Glomerular visceral epithelial cell (primary cell): ENCODE measurements at regions not wholly inside any gene's neighbourhood (a gene's known extent, or its start where the extent isn't known, plus 50 kb on each side); places are given as distances from the start of the nearest gene placed in this dataset.
"Not testable (repeated sequence)": the region's sequence is repeated elsewhere in the genome, so short reads cannot be mapped to it uniquely, and the experiment has no call there.

ENCODE experiments used
- DNase-seq: peaks from one replicate; pipeline ENCODE4 v3.0.0-alpha.2; 2016; ENCODE audit errors: extremely low spot score

DNA sequence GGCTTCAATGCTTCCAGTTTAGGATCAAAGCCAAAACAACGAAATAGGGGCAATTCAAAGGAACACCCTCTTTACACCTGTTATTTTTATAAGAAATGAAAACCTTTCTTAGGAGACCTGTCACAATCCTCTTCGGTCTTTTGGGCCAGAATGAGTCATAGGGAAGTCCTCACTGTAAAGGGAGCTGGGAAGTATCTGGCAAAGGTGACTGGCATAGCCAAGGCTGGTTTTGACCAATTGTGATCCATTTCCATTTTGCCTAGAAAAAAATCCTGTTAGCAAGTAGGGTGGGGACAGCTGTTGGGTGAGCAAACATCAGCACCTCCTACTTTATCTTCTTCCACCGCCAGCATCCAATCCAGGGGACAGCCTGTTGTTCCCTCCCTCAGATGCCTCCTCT lies 343.2 kb upstream of the SULF2 start:
- no peak for DNase-seq

DNA sequence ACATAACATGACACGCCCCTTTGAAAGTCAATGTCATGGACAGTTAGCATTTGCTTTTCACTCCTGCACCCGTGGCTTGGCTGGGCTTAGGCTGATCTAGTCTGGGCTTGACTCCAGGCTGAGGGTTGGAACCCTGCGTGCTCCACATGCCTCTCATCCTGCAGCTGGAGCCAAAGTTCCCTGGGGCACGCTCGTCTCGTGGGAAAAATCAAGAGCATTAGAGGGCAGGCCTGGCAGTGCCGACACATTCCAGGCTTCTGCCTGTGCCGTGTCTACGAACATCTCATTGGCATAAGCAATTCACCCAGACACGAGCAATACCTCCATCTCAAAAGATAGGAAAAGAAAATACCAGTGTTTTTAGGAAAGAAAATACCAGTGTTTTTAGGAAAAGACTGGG lies 342.7 kb upstream of the SULF2 start:
- not testable (repeated sequence) for DNase-seq

DNA sequence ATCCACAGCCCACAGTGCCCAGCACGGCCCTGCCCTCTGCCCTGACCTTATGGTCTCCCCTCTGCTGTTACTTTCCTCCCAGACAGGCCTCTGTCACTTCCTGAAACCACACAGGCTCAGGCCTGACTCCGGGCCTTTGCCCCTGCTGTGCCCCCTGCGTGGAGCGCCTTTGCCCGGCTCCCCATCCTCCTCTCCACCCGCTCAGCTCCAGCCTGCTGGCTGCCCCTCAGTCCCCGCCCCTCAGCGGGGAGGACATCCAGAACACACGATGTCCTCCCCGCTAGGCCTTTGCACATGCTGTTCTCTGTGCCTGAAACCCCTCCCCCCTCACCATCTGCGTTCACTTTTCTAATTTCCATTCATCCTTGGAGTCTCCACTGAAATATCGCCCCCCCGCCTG lies 341.9 kb upstream of the SULF2 start:
- not testable (repeated sequence) for DNase-seq

DNA sequence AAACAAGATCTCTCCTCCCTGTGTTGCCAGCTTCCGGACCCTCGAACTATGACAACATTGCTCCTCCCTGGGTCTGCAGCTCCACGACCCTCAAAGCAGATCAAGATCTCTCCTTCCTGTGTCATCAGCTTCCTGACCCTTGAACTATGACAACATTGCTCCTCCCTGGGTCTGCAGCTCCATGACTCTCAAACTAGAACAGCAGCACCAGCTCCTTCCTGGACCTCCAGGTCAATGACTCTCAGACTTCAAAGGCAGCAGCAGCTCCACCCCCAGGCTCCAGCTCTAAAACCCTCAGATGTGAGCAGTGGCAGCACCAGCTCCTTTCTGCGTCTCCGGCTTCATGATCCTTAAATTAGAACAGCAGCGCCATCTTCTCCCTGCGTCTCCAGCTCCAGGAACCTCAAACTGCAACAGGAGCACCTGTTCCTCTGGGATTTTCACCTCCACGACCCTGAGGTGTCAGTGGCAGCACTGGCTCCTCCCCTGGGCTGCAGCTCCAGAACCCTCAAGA lies 341.0 kb upstream of the SULF2 start:
- DNase-seq = no peak

DNA sequence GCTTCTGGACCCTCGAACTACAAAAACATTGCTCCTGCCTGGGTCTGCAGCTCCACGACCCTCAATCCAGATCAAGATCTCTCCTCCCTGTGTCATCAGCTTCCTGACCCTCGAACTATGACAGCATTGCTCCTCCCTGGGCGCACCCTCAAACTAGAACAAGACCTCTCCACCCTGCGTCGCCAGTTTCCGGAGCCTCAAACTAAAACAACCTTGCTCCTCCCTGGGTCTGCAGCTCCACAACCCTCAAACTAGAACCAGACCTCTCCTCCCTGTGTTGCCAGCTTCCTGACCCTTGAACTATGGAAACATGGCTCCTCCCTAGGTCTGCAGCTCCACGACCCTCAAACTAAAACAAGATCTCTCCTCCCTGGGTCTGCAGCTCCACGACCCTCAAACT lies 339.7 kb upstream of the SULF2 start:
- no peak for DNase-seq

DNA sequence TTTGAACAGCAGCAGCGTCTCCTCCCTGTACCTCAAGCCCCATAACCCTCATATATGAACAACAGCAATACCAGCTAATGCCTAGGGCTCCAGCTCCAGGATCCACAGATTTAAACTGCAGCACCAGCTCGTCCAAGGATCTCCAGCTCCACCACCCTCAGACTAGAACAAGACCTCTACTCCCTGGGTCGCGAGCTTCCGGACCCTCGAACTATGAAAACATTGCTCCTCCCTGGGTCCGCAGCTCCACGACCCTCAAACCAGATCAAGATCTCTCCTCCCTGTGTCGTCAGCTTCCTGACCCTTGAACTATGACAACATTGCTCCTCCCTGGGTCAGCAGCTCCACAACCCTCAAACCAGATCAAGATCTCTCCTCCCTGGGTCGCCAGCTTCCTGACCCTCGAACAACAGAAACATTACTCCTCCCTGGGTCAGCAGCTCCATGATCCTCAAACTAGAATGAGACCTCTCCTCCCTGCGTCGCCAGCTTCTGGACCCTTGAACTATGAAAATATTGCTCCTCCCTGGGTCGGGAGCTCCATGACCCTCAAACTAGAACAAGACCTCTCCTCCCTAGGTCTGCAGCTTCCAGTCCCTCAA lies 339.0 kb upstream of the SULF2 start:
- no peak for DNase-seq

DNA sequence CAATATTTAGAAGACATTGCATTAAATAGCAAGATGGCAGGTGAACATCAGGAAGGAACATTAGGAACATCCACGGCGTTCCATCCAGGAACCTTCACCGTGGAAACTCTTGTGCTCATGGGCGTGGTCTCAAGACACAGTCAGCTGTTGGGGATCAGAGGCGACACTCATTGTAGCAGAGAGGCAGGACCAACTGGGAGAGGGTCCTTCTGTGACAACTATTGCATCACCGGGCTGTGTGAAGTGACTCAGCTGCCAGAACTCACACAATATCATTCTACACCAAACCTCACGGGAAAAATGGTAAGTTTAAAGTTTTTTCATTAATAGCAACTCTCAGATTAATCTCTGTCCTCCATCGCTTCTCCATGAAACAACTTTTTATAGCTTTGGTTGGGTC lies 334.8 kb upstream of the SULF2 start:
- no peak for DNase-seq

DNA sequence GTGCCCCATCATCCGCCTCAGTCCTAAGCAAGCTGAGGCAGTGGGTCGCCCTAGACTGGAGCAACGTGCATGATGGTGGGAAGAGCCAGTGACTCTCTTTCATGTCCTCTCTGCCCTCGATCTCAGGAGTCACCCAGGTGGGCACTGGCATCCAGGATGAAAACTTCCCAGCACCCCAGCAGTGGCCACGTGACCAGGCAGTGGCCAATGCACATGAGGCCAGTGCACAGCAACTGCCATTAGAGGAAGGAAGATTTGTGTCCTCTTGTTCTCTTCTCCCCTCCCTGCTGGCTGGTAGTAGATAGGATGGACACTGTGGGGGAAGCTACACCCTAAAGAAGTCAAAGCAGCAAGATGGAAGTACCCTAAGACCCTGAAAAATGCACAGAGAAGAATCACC lies 334.1 kb upstream of the SULF2 start:
- not testable (repeated sequence) for DNase-seq

DNA sequence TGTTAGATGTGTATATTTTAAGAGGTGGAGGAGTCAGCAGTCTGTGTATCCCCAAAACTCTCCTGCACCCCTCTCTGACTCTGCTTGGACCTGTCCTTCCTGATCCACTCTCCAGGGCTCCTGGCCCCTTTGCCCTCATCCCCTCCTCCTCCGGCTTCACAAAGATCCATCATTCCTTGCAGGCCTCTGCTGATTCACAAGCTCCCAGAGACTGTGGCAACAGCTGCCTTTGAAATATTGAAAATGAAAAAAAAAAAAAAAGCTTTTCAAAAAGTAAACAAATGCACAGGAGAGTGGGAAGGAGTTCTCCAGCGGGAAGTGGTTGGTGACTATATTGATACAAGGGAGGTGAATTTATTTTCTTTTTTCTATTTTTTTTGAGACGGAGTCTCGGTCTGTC lies 330.2 kb upstream of the SULF2 start:
- DNase-seq = no peak

DNA sequence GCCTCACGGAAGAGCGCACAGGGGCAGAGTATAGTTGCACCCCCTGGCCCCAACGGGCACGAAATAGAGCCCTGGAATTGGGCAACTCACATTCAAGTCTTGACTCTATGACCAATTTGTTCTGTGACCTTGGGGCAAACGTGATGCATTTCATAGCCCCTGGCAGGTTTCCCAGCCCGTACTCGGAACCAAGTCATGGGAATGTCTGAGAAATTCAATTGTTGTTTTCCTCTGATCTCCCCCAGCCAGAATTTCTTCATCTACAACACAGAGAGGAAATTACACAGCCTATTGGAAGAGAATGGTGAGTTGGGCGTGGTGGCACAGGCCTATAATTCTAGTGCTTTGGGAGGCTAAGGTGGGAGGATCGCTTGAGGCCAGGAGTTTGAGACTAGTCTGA lies 322.3 kb upstream of the SULF2 start:
- no peak for DNase-seq

DNA sequence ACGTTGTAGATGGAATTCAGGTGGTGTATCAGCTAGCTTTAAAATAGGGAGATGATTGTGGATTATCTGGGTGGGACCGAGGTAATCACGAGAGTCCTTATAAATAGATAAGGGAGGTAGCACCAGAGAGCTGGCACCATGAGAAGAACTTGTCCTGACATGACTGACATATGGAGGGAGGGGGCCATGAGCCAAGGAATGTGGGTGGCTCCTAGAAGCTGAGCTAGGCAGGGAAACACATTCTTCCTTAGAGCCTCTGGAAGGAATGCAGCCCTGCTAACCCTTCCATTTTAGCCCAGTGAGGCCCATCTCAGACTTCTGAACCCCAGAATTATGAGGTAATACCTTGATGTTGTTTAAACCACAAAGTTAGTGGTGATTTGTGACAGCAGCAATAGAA lies 321.1 kb upstream of the SULF2 start:
- DNase-seq = no peak

DNA sequence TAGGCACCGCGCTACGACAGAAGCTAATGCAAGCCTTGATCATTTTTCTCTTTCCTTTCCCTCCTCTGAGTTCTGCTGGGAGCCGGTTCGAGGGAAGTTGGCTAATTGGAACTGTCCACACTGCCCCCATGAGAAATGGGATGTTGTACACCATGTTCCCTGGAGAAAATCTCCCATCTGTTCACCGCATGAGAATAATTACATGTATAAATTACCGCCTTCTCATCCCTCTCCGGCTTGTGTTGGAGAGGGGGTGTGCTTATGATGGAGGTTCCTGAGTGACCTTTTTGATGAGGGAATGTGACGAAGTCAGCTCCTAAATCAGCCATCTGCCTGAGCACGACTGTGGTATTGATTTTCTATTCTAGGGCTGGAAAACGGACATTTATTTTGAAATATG lies 320.2 kb upstream of the SULF2 start:
- no peak for DNase-seq

DNA sequence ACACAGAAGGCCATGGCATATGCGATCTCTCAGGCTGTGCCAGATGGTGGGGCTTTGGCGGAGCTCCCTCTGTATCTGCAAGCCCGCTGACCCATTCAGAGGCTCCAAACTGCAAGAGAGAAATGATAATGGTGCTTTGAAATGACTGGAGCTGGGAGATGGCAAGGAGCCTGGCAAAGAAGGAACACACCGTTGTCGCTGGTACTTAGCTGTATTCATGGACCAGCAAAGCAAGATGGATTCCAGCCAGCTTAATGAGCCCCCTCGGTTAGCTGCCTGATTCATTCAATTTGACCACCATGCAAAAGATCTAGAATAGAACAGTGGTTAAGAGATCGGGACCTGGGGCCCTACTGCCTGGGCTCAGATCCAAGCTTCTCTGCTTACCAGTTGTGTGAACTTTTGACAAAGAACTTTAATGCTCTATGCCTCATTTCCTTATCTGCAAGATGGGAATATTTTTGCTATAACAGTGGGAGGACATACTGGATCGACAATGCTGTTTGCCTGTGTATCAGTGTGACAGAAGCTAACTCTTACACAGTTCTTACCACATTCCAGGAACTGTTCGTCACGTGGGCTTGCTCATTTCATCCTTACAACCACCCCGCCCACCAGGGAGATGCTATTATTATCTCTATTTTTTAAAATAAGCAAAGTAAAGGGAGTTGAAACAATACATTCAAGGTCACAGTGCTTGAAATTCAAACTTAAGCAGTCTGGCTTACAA lies 317.8 kb upstream of the SULF2 start:
- no peak for DNase-seq

DNA sequence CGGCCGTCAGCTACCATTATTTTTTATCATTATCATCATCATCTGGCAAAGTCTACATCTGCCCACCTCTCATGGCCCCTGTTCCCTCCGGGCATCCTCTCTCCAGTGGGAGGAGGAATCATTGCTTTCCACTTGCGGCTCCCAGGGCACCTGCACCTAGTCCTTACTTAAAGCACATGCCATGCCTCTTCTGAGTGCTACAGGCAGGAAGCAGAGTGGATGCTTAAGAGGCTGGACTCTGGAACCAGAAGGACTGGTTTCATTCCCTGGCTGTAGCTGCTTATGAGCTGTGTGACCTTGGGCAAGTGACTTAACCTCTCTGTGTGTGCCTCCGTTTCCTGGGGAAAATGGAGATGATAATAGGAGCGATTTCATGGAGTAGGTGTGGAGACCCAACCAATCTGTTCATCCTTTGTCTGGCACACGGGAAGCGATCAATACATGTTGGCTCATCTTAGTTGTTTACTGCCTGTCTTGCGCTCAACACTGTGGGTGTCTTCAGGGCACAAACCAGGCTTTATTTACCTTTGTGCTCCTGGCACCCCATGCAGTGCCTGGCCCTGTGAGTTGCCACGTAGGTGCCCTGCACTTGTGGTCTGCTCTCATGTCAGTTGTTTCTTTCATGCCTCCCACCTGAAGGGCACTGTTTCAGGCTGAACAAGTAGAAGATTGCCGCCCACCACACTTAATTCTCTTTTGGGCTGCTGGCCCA lies 317.0 kb upstream of the SULF2 start:
- no peak for DNase-seq

DNA sequence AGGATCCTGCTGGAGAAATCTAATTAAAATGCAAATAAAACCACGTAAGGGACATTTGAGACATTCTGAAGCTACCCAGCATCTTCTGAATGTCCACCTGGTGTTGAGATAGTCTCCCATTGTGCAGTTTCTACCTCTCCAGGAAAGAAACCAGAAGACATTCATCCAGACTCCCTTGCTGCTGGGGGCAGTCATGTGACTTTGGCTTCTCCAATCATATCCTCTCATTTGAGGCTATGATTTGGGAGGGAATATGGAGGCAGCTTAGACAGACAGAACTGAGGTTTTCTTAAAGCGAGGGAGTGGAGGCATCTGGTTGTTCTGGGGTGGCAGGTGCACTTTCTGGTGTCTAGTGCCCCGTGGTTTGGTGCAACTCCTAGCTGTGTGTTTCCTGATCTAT lies 315.2 kb upstream of the SULF2 start:
- no peak for DNase-seq

DNA sequence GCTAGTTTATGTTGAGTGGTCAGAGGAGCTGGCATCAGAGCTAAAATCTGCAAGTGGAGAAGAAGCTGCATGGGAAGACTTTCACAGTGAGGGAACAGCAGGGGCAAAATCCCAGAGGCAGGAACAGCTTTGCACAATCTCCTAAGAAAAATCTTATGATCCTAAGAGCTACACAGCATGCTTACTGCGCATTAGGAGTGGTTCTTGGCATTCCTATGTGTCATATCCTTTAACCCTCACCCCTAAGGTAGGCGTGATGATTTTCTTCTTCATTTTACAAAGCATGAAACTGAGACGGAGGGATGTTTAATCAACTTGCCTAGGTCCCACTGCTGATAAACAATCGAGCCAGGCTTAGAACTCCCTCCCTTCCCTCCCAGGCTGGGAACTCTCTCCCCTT lies 313.6 kb upstream of the SULF2 start:
- no peak for DNase-seq

DNA sequence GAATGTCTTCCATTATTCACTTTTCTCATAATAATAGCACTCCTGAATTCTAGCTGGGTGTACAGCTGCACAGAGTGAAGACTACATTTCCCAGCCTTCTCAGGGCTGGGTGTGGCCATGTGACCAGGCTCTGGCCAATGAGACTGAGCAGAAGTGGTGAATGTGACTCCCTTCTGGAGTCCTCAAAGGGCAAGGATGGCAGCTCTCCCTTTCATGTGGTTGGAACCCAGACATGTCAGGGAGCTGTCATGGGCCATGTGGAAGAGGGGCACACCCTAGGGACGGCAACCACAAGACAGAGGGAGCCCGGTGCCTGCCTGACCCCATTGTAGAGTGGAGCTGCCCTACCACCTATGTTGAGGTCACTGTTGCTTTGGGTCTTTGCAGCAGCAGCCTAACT lies 312.8 kb upstream of the SULF2 start:
- no peak for DNase-seq

DNA sequence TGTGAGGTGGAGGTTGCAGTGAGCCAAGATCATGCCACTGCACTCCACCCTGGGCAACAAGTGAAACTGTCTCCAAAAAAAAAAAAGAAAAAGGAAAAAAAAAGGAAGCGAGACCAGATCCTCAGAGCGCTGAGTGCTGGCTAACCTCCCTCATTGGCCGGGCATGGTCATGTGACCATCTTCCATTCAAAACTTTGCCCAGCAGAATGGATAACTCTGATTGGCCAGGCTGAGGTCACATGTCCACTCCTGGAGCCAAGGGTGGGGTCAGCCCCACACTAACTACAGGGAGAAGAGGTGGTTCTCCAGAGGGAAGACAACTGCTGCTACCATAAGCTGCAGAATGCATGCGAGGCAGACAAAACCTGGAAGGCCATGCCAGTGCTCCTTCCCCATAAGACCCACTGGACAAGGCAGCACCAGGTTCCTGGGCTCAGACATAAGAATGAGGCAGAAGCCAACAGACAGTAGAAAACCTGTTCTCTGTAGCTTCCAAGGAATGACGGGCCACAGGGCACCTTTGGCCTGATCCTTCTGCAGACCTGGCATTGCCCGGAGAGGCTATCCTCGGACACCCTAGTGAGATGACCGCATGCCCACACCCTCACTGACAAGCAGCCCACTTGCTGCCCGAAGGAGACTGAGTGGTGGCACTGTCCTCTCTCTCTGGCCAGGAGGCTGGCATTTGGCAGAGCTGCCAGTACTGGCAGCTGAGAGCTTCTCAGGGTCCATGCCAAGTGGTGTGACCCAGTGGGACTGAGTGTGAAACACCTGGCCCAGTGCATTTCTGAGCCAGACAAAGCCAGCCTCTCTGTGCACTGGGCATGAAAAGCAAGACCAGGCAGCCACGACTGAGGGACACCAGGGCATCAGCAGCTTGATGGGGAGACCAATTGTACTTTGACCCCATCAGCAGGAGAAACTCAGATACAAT lies 311.9 kb upstream of the SULF2 start:
- no peak for DNase-seq

DNA sequence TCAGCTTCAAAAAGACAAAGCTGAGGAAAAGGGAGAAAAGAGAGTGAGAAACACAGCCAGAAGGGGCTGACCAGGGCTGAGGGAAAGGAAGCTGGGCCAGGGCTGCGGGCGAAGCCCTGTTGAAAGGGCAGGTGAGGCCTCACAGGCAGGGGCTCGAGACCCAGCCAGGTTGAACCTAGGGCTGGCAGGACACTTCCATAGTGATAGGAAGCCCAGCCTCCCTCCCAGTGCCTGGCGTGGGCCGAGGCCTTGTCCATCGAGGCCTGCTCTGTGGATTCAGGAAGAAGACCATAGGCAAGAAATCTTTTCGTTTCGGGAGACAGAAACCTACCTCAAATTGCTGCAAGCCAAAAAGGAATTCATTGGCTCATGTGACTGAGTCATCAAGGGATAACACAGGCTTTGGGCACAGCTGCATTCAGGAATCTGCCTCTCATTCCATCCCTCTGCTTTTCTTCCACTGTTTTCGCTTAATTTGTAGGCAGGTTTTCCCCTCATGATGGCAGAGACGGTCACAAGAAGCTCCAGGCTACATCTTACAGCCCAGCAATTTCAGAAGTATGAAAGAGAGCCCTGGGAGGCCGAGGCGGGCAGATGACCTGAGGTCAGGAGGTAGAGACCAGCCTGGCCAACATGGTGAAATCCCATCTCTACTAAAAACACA lies 311.1 kb upstream of the SULF2 start:
- DNase-seq = no peak

DNA sequence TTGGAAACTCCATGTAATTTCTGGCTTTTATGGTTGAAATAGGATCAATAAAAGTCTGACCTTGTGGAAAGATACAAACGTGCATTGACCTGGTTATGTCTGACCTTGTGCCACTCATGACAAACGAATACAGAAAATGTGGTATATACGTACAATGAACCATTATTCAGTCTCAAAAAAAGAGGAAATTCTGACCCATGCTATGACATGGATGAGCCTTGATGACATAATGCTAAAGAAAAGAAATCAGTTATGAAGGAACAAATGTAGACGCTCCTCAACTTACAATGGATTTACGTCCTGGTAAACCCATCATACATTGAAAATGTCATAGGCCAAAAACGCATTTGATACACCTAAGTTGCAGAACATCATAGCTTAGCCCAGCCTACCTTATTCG lies 309.7 kb upstream of the SULF2 start:
- no peak for DNase-seq

DNA sequence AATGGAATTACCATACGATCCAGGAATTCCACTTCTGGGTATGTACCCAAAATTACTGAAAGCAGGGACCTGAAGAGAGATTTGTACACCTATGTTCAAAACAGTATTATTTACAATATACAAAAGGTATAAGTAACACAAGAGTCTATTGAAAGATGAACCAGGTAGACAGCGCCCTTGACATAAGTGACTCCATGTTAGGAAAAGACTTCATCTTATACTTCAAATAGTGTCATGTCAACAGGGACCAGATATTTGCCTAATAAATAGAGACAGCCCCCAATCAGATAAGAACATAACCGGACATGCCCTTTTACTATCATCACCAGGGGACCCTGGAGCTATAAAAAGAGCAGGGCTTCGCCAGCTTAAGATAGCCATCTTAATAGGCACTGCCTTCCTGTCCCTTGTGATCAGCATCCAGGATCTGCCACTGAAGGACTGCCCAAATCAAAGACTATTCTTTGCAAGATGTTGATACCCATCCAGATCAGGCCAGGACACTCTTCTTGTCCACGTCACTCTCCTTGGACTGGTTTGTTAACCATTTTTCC lies 309.0 kb upstream of the SULF2 start:
- no peak for DNase-seq
